HG03159 (cell line): ENCODE measurements at regions not wholly inside any gene's neighbourhood (a gene's known extent, or its start where the extent isn't known, plus 50 kb on each side); places are given as distances from the start of the nearest gene placed in this dataset.
A peak's percentile ranks its signal among the peaks of the same experiment; 100 is the strongest.

Experiments
- ATAC-seq: cut with Tn5 transposase; IDR thresholded peaks from one replicate; pipeline ENCODE4 v1.9.1; 2021; ENCODE audit warnings: mild to moderate bottlenecking, moderate library complexity; ENCODE audit not compliant: unreplicated experiment

- no peak for ATAC-seq
Observed at GRCh38 chr3:102141096-102141927, 292.0 kb downstream of the NFKBIZ start.

GRCh38 chr3:102141928-102142239 lies 292.6 kb downstream of the NFKBIZ start:
- ATAC-seq, result no peak

GRCh38 chr3:102142379-102143060 lies 292.3 kb upstream of the ZPLD1 start:
- ATAC-seq, result no peak

GRCh38 chr3:102143536-102143935 lies 291.3 kb upstream of the ZPLD1 start:
- ATAC-seq, result no peak

GRCh38 chr3:102144063-102144462 lies 290.8 kb upstream of the ZPLD1 start:
- ATAC-seq, result no peak

DNA sequence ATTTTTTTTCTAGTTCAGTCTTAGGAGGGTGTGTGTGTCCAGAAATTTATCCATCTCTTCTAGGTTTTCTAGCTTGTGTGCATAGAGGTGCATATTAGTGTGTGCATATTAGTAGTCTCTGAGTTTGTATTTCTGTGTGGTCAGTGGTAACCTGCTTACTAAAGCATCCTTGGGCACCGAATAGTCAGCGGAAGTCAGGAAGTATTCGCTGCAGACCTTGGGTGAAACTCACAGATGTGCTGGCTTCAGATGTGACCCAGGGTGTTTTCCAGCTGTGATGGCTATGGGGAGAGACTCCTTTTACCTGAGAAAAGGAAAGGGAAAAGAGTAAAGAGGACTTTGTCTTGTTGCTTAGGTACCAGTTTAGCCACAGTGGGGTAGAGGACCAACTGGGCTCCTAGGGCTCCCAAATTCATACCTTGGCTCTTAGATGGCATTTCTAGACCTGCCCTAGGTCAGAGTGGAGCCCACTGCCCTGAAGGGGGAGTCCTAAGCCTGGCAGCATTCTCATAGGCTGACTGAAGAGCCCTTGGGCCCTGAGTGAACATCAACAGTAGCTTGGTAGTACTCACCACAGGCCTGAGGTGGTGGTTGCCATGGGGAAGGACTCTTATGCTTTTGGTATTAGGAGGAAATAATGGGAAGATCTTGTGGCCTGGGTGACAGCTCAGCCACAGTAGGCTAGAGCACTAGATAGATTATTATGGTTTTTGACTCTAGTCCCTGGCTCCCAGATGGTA lies 286.0 kb upstream of the ZPLD1 start:
- no peak for ATAC-seq

GRCh38 chr3:102151935-102152334 lies 282.9 kb upstream of the ZPLD1 start:
- ATAC-seq, result no peak

DNA sequence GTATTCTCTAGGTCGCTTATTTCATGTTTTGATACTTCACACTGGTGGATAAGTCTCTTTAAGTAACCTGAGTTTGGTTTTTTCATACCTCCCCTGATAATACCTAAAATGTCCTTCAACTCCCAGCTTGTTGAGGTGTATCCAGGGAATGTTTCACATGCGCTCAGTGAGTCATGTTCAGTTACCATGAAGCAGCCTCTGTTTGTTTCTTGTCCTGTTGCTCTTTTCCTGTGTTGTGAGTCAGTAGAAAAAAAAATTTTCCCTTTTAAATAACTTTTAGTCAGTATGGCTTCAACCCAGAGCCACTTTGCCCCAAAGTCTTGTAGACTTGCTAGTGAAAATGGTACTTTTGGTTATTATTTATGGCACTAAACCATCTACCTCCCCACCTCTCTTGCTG lies 278.4 kb upstream of the ZPLD1 start:
- ATAC-seq, result no peak

- no peak for ATAC-seq
Observed at GRCh38 chr3:102158080-102158740, 276.6 kb upstream of the ZPLD1 start.

- peak; percentile 43 for ATAC-seq
Observed at GRCh38 chr3:102159810-102160451, 274.9 kb upstream of the ZPLD1 start.

GRCh38 chr3:102161384-102162006 lies 273.3 kb upstream of the ZPLD1 start:
- no peak for ATAC-seq

GRCh38 chr3:102162251-102162650 lies 272.6 kb upstream of the ZPLD1 start:
- ATAC-seq, result no peak

GRCh38 chr3:102163039-102163817 lies 271.6 kb upstream of the ZPLD1 start:
- ATAC-seq, result no peak

DNA sequence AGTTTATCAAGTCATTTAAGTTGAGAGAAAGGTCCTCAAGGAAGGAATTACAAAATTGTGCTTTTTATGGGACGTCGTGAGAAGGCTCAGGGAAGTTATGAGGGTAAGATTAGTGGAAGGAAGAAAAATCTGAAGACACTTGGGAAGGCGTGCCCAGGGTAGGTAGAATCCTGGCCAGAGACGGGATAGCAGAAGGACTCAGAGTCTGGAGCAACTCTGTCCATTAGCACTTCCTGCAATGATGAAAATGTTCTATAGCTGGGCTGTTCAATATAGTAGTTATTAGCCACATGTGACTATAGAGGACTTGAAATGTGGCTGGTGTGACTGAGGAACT lies 271.0 kb upstream of the ZPLD1 start:
- no peak for ATAC-seq

GRCh38 chr3:102165367-102165766 lies 269.4 kb upstream of the ZPLD1 start:
- no peak for ATAC-seq

GRCh38 chr3:102169915-102170479 lies 264.8 kb upstream of the ZPLD1 start:
- ATAC-seq, result no peak

DNA sequence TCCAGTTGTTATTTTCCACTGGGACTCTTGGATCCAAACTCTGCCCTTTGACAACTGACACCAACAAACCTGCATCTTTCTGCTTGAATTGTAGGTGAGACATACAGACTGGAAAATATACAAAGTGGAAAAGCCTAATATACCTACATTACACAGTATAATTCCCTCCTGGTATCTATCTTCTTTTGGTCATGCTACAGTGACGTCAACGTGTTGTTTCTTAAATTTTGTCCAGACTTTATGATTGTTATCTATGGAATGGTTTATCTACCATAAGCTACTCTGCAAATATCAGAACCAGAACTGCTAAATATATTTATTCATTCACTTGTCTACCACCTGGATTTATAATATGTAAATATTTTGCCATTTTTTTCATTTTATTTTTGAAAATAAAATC lies 264.3 kb upstream of the ZPLD1 start:
- no peak for ATAC-seq

DNA sequence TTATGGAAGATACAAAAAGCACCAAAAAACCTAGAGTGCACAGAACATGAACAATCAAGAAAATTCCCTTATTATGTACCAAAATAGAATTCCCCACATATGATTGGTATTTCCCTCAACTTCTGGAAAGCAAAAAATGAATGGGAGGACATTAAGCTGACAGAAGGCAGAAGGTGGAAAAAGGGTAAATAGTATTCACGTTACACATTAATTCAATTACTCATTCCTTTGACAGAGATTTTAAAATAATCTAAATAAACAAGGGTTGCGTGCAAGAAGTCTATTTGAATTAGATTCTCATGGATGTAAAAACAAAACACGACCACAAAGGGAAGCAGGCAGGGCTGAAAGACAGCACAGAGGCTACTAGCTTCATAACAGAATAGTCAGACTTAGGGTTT lies 260.5 kb upstream of the ZPLD1 start:
- no peak for ATAC-seq

DNA sequence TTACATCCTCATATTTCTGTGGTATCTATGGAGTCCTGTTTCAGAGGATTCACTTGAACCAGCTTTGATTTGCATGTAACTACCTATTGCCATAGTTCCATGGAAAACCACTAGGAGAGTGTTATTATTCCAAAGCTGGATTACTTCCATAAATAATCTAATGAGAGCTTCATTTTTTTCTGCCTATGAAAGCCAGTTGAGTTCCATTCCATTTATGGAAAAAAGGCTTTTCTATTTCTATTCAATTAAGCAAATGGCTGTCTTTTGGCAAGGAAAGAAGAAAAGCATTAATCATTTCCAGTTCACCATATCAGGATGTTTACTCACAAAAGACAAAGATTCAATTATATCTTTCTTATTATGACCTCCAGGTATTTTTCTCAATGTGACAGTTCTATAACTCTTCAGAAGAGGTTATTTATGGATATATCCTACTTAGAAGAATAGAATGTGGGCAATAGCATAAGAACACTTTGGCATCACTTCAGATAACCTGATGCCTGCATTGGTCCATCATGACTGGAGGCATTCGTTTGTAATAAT lies 259.9 kb upstream of the ZPLD1 start:
- no peak for ATAC-seq
